A673 (cell line): ENCODE measurements at regions not wholly inside any gene's neighbourhood (a gene's known extent, or its start where the extent isn't known, plus 50 kb on each side); places are given as distances from the start of the nearest gene placed in this dataset.

ENCODE experiments used
- EZH2 ChIP-seq: fragments of 200-600 bp; sonication (generic); IDR thresholded peaks from 2 replicates; pipeline ENCODE4 v1.6.1; 2017; ENCODE audit warnings: borderline replicate concordance, low read depth, mild to moderate bottlenecking, mixed read lengths, antibody characterized with exemption, low read length; ENCODE audit not compliant: poor library complexity, severe bottlenecking
- TF ChIP-seq, protein P1 (sequence below): fragments of 300-800, 200-600 bp; sonication (generic); conservative IDR thresholded peaks from 2 replicates; pipeline ENCODE4 v1.5.1; 2017; ENCODE audit warnings: low read depth, mild to moderate bottlenecking, antibody characterized with exemption, low read length, moderate library complexity, mixed read lengths

DNA sequence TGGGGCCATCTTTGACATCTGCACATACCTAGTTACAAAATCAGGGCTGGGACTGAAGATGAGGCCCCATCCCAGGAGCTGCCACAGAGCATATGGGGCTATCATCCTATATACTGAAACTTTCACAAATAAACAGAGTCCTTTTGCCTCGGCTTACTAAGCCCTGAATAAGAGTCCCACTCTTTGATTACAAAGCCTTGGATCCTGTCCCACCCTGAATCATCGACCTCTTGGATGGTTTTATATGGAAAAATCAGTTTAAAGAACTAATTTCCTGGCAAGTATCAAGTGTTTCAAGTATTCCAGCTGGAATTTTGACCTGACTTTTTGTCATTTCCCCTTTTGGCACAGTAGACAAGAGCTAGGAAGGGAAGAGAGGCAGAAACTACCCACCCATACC lies 331.3 kb upstream of the FRG2C start:
- TF ChIP-seq, protein P1, sequence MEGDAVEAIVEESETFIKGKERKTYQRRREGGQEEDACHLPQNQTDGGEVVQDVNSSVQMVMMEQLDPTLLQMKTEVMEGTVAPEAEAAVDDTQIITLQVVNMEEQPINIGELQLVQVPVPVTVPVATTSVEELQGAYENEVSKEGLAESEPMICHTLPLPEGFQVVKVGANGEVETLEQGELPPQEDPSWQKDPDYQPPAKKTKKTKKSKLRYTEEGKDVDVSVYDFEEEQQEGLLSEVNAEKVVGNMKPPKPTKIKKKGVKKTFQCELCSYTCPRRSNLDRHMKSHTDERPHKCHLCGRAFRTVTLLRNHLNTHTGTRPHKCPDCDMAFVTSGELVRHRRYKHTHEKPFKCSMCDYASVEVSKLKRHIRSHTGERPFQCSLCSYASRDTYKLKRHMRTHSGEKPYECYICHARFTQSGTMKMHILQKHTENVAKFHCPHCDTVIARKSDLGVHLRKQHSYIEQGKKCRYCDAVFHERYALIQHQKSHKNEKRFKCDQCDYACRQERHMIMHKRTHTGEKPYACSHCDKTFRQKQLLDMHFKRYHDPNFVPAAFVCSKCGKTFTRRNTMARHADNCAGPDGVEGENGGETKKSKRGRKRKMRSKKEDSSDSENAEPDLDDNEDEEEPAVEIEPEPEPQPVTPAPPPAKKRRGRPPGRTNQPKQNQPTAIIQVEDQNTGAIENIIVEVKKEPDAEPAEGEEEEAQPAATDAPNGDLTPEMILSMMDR: no peak
- TF ChIP-seq EZH2: no peak
